SK-N-SH (cell line): ENCODE measurements at regions not wholly inside any gene's neighbourhood (a gene's known extent, or its start where the extent isn't known, plus 50 kb on each side); places are given as distances from the start of the nearest gene placed in this dataset.

ENCODE experiments used
- CTCF ChIA-PET: fragments of 300-600, 350-600 bp; formaldehyde crosslinking; extraction: SDS; loops from one replicate; lab custom pipeline; 2021; lab: Yijun Ruan, JAX
- POLR2A ChIA-PET: fragments of 350-600 bp; sonication (Branson Sonifier 250); formaldehyde crosslinking; extraction: SDS; loops from one replicate; lab custom pipeline; 2020; ENCODE audit warnings: antibody characterized with exemption, inconsistent platforms; lab: Yijun Ruan, JAX
- DNase-seq: peaks from one replicate; pipeline ENCODE4 v3.0.0; 2012
- H2AFZ ChIP-seq: fragments of 200-600 bp; sonication (generic); 2 replicates; pipeline ENCODE4 v1.8.1; 2016; ENCODE audit warnings: antibody characterized with exemption, mild to moderate bottlenecking, low read depth
- H3F3A ChIP-seq: fragments of 200-600 bp; sonication (generic); replicated peaks from 2 replicates; pipeline ENCODE3; 2016; ENCODE audit warnings: antibody characterized with exemption, mild to moderate bottlenecking; ENCODE audit not compliant: insufficient read depth
- H3K27ac ChIP-seq, 2 experiments: fragments of 200-500 bp in 1 of 2; fragments of 200-600 bp in 1 of 2; sonication (Bioruptor generic) in 1 of 2; sonication (generic), shearing (Covaris generic) in 1 of 2; 2 replicates each; pipeline versions ENCODE4 v1.5.1 to v1.6.1; 2014 to 2016; ENCODE audit warnings: low read depth in 2 of 2, inconsistent platforms in 1 of 2, low read length in 1 of 2, mild to moderate bottlenecking in 1 of 2, mixed read lengths in 1 of 2
- H3K27me3 ChIP-seq: fragments of 200-600 bp; sonication (generic), shearing (Covaris generic); 2 replicates; pipeline ENCODE4 v1.6.1; 2016; ENCODE audit warnings: mixed run types; ENCODE audit not compliant: insufficient read depth
- H3K36me3 ChIP-seq, 2 experiments: fragments of 200-500 bp in 1 of 2; fragments of 200-600 bp in 1 of 2; sonication (Bioruptor generic) in 1 of 2; sonication (generic) in 1 of 2; replicated peaks in 1 of 2; 2 replicates each; pipeline versions ENCODE3 to v1.5.1; 2014 to 2016; ENCODE audit warnings: low read length in 1 of 2, mild to moderate bottlenecking in 1 of 2; ENCODE audit not compliant: insufficient read depth in 2 of 2, control insufficient read depth in 1 of 2
- H3K4me1 ChIP-seq, 2 experiments: fragments of 200-500 bp in 1 of 2; fragments of 200-600 bp in 1 of 2; sonication (Bioruptor generic) in 1 of 2; sonication (generic), shearing (Covaris generic) in 1 of 2; 2 replicates each; pipeline versions ENCODE4 v1.5.1 to v1.6.1; 2014 to 2016; ENCODE audit warnings: low read depth in 1 of 2, low read length in 1 of 2, mixed run types in 1 of 2; ENCODE audit not compliant: insufficient read depth in 2 of 2, control insufficient read depth in 1 of 2
- H3K4me2 ChIP-seq: fragments of 200-600 bp; sonication (generic), shearing (Covaris generic); 2 replicates; pipeline ENCODE4 v1.6.1; 2017; ENCODE audit warnings: mixed run types
- H3K4me3 ChIP-seq, 2 experiments: fragments of 200-500 bp in 1 of 2; fragments of 200-600 bp in 1 of 2; sonication (Bioruptor generic) in 1 of 2; sonication (generic), shearing (Covaris generic) in 1 of 2; 2 replicates each; pipeline versions ENCODE4 v1.5.1 to v1.8.1; 2014 to 2016; ENCODE audit warnings: low read depth in 2 of 2, inconsistent platforms in 1 of 2, low read length in 1 of 2, mild to moderate bottlenecking in 1 of 2, mixed read lengths in 1 of 2, moderate library complexity in 1 of 2
- H3K79me2 ChIP-seq: fragments of 200-600 bp; sonication (generic); 2 replicates; pipeline ENCODE4 v1.8.1; 2017; ENCODE audit warnings: mild to moderate bottlenecking; ENCODE audit not compliant: insufficient read depth
- H3K9ac ChIP-seq: fragments of 200-600 bp; sonication (generic); 2 replicates; pipeline ENCODE4 v1.6.1; 2017; ENCODE audit warnings: mixed run types
- H3K9me2 ChIP-seq: fragments of 200-600 bp; sonication (generic); 2 replicates; pipeline ENCODE4 v1.6.1; 2017; ENCODE audit warnings: mixed run types
- H3K9me3 ChIP-seq: fragments of 200-600 bp; sonication (generic); 2 replicates; pipeline ENCODE4 v1.6.1; 2017; ENCODE audit warnings: mixed run types, mild to moderate bottlenecking, moderate library complexity
- H4K20me1 ChIP-seq: fragments of 200-600 bp; sonication (generic); 2 replicates; pipeline ENCODE4 v1.6.1; 2017; ENCODE audit warnings: mild to moderate bottlenecking, mixed run types; ENCODE audit not compliant: insufficient read depth
- CHD2 ChIP-seq: fragments of 150-350 bp; IDR thresholded peaks from 2 replicates; pipeline ENCODE4 v1.6.1; 2018; ENCODE audit warnings: low read length; ENCODE audit not compliant: partially characterized antibody
- CTCF ChIP-seq: fragments of 200-600 bp; sonication (generic); IDR thresholded peaks from 2 replicates; pipeline ENCODE4 v1.6.1; 2017; ENCODE audit warnings: antibody characterized with exemption, mild to moderate bottlenecking, moderate library complexity
- FOXJ3 ChIP-seq: sonication (generic); formaldehyde crosslinking; IDR thresholded peaks from 2 replicates; pipeline ENCODE4 v1.5.1; 2020; ENCODE audit warnings: mild to moderate bottlenecking, missing genetic modification reagents
- FOXM1 ChIP-seq: IDR thresholded peaks from 2 replicates; pipeline ENCODE4 v1.4.0; 2012; ENCODE audit warnings: low read depth, mild to moderate bottlenecking
- GABPA ChIP-seq: IDR thresholded peaks from 2 replicates; pipeline ENCODE4 v1.4.0; 2012; ENCODE audit warnings: low read depth, mild to moderate bottlenecking
- GATA2 ChIP-seq: sonication (generic); formaldehyde crosslinking; IDR thresholded peaks from 2 replicates; pipeline ENCODE4 v1.5.0; 2020; ENCODE audit warnings: mild to moderate bottlenecking, missing genetic modification reagents
- IRF3 ChIP-seq: fragments of 150-350 bp; IDR thresholded peaks from 2 replicates; pipeline ENCODE4 v1.6.1; 2016; ENCODE audit warnings: mild to moderate bottlenecking, low read depth, low read length
- MAX ChIP-seq: IDR thresholded peaks from 2 replicates; pipeline ENCODE4 v1.4.0; 2012; ENCODE audit warnings: low read depth
- MEF2A ChIP-seq: IDR thresholded peaks from 2 replicates; pipeline ENCODE4 v1.4.0; 2012; ENCODE audit warnings: low read depth, borderline replicate concordance
- MXI1 ChIP-seq: IDR thresholded peaks from 2 replicates; pipeline ENCODE4 v1.6.1; 2012; ENCODE audit warnings: mild to moderate bottlenecking, low read depth, low read length, improper control_type of control experiment
- NFIC ChIP-seq: IDR thresholded peaks from 2 replicates; pipeline ENCODE4 v1.4.0; 2012; ENCODE audit warnings: borderline replicate concordance
- PBX3 ChIP-seq: IDR thresholded peaks from 2 replicates; pipeline ENCODE4; 2012
- POLR2AphosphoS5 ChIP-seq: IDR thresholded peaks from 2 replicates; pipeline ENCODE4 v1.6.1; 2012; ENCODE audit warnings: low read depth, low read length
- RAD21 ChIP-seq: IDR thresholded peaks from 2 replicates; pipeline ENCODE4 v1.6.1; 2012; ENCODE audit warnings: mild to moderate bottlenecking, low read length
- RFX5 ChIP-seq: IDR thresholded peaks from 2 replicates; pipeline ENCODE4 v1.6.1; 2012; ENCODE audit warnings: mild to moderate bottlenecking, improper control_type of control experiment, low read length
- RXRA ChIP-seq: IDR thresholded peaks from 2 replicates; pipeline ENCODE4 v1.4.0; 2012; ENCODE audit warnings: low read depth, mild to moderate bottlenecking, borderline replicate concordance
- SMC3 ChIP-seq: IDR thresholded peaks from 2 replicates; pipeline ENCODE4 v1.6.1; 2012; ENCODE audit warnings: low read depth, low read length, improper control_type of control experiment
- TEAD4 ChIP-seq: IDR thresholded peaks from 2 replicates; pipeline ENCODE4 v1.4.0; 2012; ENCODE audit warnings: mild to moderate bottlenecking, borderline replicate concordance; ENCODE audit not compliant: insufficient read depth
- USF1 ChIP-seq: IDR thresholded peaks from 2 replicates; pipeline ENCODE4 v1.4.0; 2012; ENCODE audit warnings: low read depth, borderline replicate concordance
- USF2 ChIP-seq: fragments of 150-350 bp; IDR thresholded peaks from 2 replicates; pipeline ENCODE4 v1.6.1; 2017; ENCODE audit warnings: antibody characterized with exemption, low read length, low read depth, borderline replicate concordance
- ZBTB33 ChIP-seq: IDR thresholded peaks from 2 replicates; pipeline ENCODE4 v1.4.0; 2012; ENCODE audit warnings: low read depth, borderline replicate concordance
- WGBS: methylation state at CpG from one replicate; pipeline ENCODE4 v1.1.6; 2017; ENCODE audit warnings: low lambda C conversion rate; 5-methylcytosine and 5-hydroxymethylcytosine counted together

GRCh38 chr3:66639809-66640356 is 139.1 kb upstream of the LRIG1 start:
- Histone ChIP-seq H3K4me3 (no peak overlapping the region), H3K27ac (no peak overlapping the region), H2AFZ (no peak overlapping the region), H3K4me1 (no peaks in the 10 kb centered on the region), H3K9ac (no peak overlapping the region), H3K9me3 (no peaks in the 10 kb centered on the region), H3K36me3 (no peaks in the 10 kb centered on the region), H3K27me3 (no peaks in the 10 kb centered on the region; the same call in 1 of the 2 replicates), H3K79me2 (no peaks in the 10 kb centered on the region), H3F3A (no peaks in the 10 kb centered on the region), H4K20me1 (no peaks in the 10 kb centered on the region), H3K9me2 (no peaks in the 10 kb centered on the region), H3K4me2 (no peak overlapping the region)
- CTCF ChIA-PET, result no interaction called here
- TF ChIP-seq GATA2 (CRISPR knock-in tag), result no peak
- no peak for TF ChIP-seq NFIC
- TF ChIP-seq TEAD4, result no peak
- TF ChIP-seq PBX3, result no peak
- TF ChIP-seq USF2, result no peak
- no peak for TF ChIP-seq USF1
- no peak for TF ChIP-seq RAD21
- TF ChIP-seq POLR2AphosphoS5, result no peak
- TF ChIP-seq SMC3, result no peak
- no peak for TF ChIP-seq MAX
- TF ChIP-seq MXI1, result no peak
- TF ChIP-seq RFX5, result no peak
- no peak for TF ChIP-seq CHD2
- no peak for TF ChIP-seq FOXM1
- no peak for TF ChIP-seq GABPA
- TF ChIP-seq RXRA, result no peak
- WGBS, result 60% methylated on average over 3 of the region's 3 CpGs
- POLR2A ChIA-PET, result no interaction called here
- no peak for DNase-seq

GRCh38 chr3:66642019-66642418 is 141.2 kb upstream of the LRIG1 start:
- H3K9ac ChIP-seq, result no peak overlapping the region
- no peak overlapping the region for H3K4me2 ChIP-seq
- no peak overlapping the region for H3K4me3 ChIP-seq
- H3K27me3 ChIP-seq, result no peaks in the 10 kb centered on the region
- H3K79me2 ChIP-seq, result no peaks in the 10 kb centered on the region
- ChIA-PET POLR2A (no interaction called here), CTCF (no interaction called here)
- no peaks in the 10 kb centered on the region for H3F3A ChIP-seq
- H3K4me1 ChIP-seq, result no peaks in the 10 kb centered on the region
- H3K9me3 ChIP-seq, result no peaks in the 10 kb centered on the region
- DNase-seq, result no peak
- H3K36me3 ChIP-seq, result no peaks in the 10 kb centered on the region
- H3K27ac ChIP-seq, result no peak overlapping the region
- no peaks in the 10 kb centered on the region for H3K9me2 ChIP-seq
- 78% methylated on average over 4 of the region's 4 CpGs for WGBS
- H4K20me1 ChIP-seq, result no peaks in the 10 kb centered on the region
- H2AFZ ChIP-seq, result no peak overlapping the region
- TF ChIP-seq GABPA, result no peak
- no peak for TF ChIP-seq MEF2A
- no peak for TF ChIP-seq FOXJ3 (CRISPR knock-in tag)
- TF ChIP-seq MAX, result no peak
- no peak for TF ChIP-seq IRF3
- TF ChIP-seq CTCF, result no peak
- no peak for TF ChIP-seq ZBTB33
